Peyer's patch (tissue), 4 donors: ENCODE measurements at regions not wholly inside any gene's neighbourhood (a gene's known extent, or its start where the extent isn't known, plus 50 kb on each side); places are given as distances from the start of the nearest gene placed in this dataset.

Experiments
- DNase-seq, 3 donors: peaks; one replicate each; pipeline ENCODE4 v3.0.0-alpha.2; 2017 to 2019
- H3K27ac ChIP-seq, 4 donors: fragments of 200-600 bp; sonication (generic); one replicate each; pipeline ENCODE4 v1.5.1; 2016 to 2019
- H3K27me3 ChIP-seq, 2 donors: fragments of 200-600 bp; sonication (generic); one replicate each; pipeline ENCODE4 v1.5.1; 2019
- H3K36me3 ChIP-seq, 3 donors: fragments of 200-600 bp; sonication (generic); one replicate each; pipeline ENCODE4 v1.5.1; 2016 to 2019
- H3K4me1 ChIP-seq, 4 donors: fragments of 200-600 bp; sonication (generic); one replicate each; pipeline ENCODE4 v1.5.1; 2016 to 2019
- H3K4me3 ChIP-seq, 4 donors: fragments of 200-600 bp; sonication (generic); 1 replicate in 3 of 4; 2 replicates in 1 of 4; pipeline ENCODE4 v1.5.1; 2016 to 2019; ENCODE audit warnings: mild to moderate bottlenecking in 1 of 4
- H3K9me3 ChIP-seq, 4 donors: fragments of 200-600 bp; sonication (generic); one replicate each; pipeline ENCODE4 v1.5.1; 2016 to 2019; ENCODE audit warnings: mild to moderate bottlenecking in 1 of 4
- CTCF ChIP-seq, 6 experiments: fragments of 450-650 bp in 4 of 6; fragments of 200-600 bp in 2 of 6; sonication (generic) in 1 of 6; IDR thresholded peaks; one replicate each; pipeline ENCODE4 v1.5.1; 2017 to 2019; ENCODE audit warnings: antibody characterized with exemption in 6 of 6, mild to moderate bottlenecking in 3 of 6, moderate library complexity in 1 of 6
- POLR2A ChIP-seq, 2 donors: fragments of 450-650 bp; IDR thresholded peaks; one replicate each; pipeline ENCODE4 v1.5.1; 2017; ENCODE audit warnings: antibody characterized with exemption in 2 of 2, mild to moderate bottlenecking in 2 of 2, moderate library complexity in 2 of 2

- DNase-seq: no peak
- Histone ChIP-seq H3K4me1 (no peaks in the 10 kb centered on the region), H3K9me3 (no peaks in the 10 kb centered on the region), H3K4me3 (no peak overlapping the region), H3K36me3 (no peaks in the 10 kb centered on the region), H3K27ac (no peak overlapping the region), H3K27me3 (no peaks in the 10 kb centered on the region)
- TF ChIP-seq POLR2A (IDR thresholded peaks at IDR 0.05) (no peak), CTCF (IDR thresholded peaks at IDR 0.05) (no peak)
Measured at GRCh38 chr22:34430386-34430785, 510.1 kb upstream of the LARGE1 start.

GRCh38 chr22:34434371-34434770, 514.1 kb upstream of the LARGE1 start:
- no peak overlapping the region for H3K27ac ChIP-seq
- no peak for DNase-seq
- H3K4me3 ChIP-seq: no peak overlapping the region
- H3K27me3 ChIP-seq: no peaks in the 10 kb centered on the region
- no peaks in the 10 kb centered on the region for H3K4me1 ChIP-seq
- no peaks in the 10 kb centered on the region for H3K9me3 ChIP-seq
- no peak for TF ChIP-seq POLR2A (IDR thresholded peaks at IDR 0.05)
- TF ChIP-seq CTCF (IDR thresholded peaks at IDR 0.05): no peak
- H3K36me3 ChIP-seq: no peaks in the 10 kb centered on the region

- no peak for DNase-seq
- Histone ChIP-seq H3K9me3 (no peaks in the 10 kb centered on the region), H3K27me3 (no peaks in the 10 kb centered on the region), H3K4me1 (no peaks in the 10 kb centered on the region), H3K4me3 (no peak overlapping the region), H3K27ac (no peak overlapping the region), H3K36me3 (no peaks in the 10 kb centered on the region)
- TF ChIP-seq CTCF (IDR thresholded peaks at IDR 0.05) (no peak), POLR2A (IDR thresholded peaks at IDR 0.05) (no peak)
Measured at GRCh38 chr22:34437140-34437539, 516.9 kb upstream of the LARGE1 start.

GRCh38 chr22:34454598-34454997, 534.3 kb upstream of the LARGE1 start:
- Histone ChIP-seq H3K36me3 (no peaks in the 10 kb centered on the region), H3K4me3 (no peak overlapping the region), H3K4me1 (no peaks in the 10 kb centered on the region), H3K27me3 (no peaks in the 10 kb centered on the region), H3K9me3 (no peaks in the 10 kb centered on the region), H3K27ac (no peak overlapping the region)
- TF ChIP-seq CTCF (IDR thresholded peaks at IDR 0.05) (no peak), POLR2A (IDR thresholded peaks at IDR 0.05) (no peak)
- DNase-seq: no peak

- no peak for DNase-seq
- no peak overlapping the region for H3K4me3 ChIP-seq
- H3K4me1 ChIP-seq: no peaks in the 10 kb centered on the region
- no peaks in the 10 kb centered on the region for H3K36me3 ChIP-seq
- TF ChIP-seq CTCF (IDR thresholded peaks at IDR 0.05): no peak
- TF ChIP-seq POLR2A (IDR thresholded peaks at IDR 0.05): no peak
- no peaks in the 10 kb centered on the region for H3K9me3 ChIP-seq
- H3K27ac ChIP-seq: no peak overlapping the region
- no peaks in the 10 kb centered on the region for H3K27me3 ChIP-seq
Measured at GRCh38 chr22:34462795-34463194, 542.5 kb upstream of the LARGE1 start.

- peaks cover 0 to 2% (median 0%) of the 10 kb centered on the region in 4 donors for H3K9me3 ChIP-seq
- H3K36me3 ChIP-seq: no peaks in the 10 kb centered on the region
- DNase-seq: no peak
- no peak overlapping the region for H3K27ac ChIP-seq
- H3K27me3 ChIP-seq: no peaks in the 10 kb centered on the region
- no peaks in the 10 kb centered on the region for H3K4me1 ChIP-seq
- H3K4me3 ChIP-seq: no peak overlapping the region
- TF ChIP-seq CTCF (IDR thresholded peaks at IDR 0.05): no peak
- TF ChIP-seq POLR2A (IDR thresholded peaks at IDR 0.05): no peak
Measured at GRCh38 chr22:34475886-34476285, 555.6 kb upstream of the LARGE1 start.
